ENCODE measurements at regions not wholly inside any gene's neighbourhood (a gene's known extent, or its start where the extent isn't known, plus 50 kb on each side); places are given as distances from the start of the nearest gene placed in this dataset.

- Histone ChIP-seq H3K27ac (no peak overlapping the region), H3K36me3 (no peaks in the 10 kb centered on the region), H3K27me3 (replicated peaks; ENCODE audit: insufficient read depth) (no peaks in the 10 kb centered on the region), H3K9me3 (no peaks in the 10 kb centered on the region), H3K4me1 (ENCODE audit: control insufficient read depth in 1 of 2, low read depth in 2 of 2) (peaks cover under 1% of the 10 kb centered on the region in 2 donors), H3K4me3 (no peak overlapping the region)
- no peak for ATAC-seq (ENCODE audit: insufficient number of reproducible peaks, low FRiP score, low read depth)
- DNase-seq (ENCODE audit: low spot score): no peak
- TF ChIP-seq CTCF (IDR thresholded peaks at IDR 0.05): no peak
These were observed 87.8 kb upstream of the CALM2 start for GRCh38 chr2:47264143-47264542.

- Histone ChIP-seq H3K4me1 (ENCODE audit: control insufficient read depth in 1 of 2, low read depth in 2 of 2) (no peaks in the 10 kb centered on the region), H3K36me3 (no peaks in the 10 kb centered on the region), H3K4me3 (no peak overlapping the region), H3K27me3 (replicated peaks; ENCODE audit: insufficient read depth) (no peaks in the 10 kb centered on the region), H3K27ac (no peak overlapping the region), H3K9me3 (no peaks in the 10 kb centered on the region)
- ATAC-seq (ENCODE audit: insufficient number of reproducible peaks, low FRiP score, low read depth) (no peak), DNase-seq (ENCODE audit: low spot score) (no peak)
- no peak for TF ChIP-seq CTCF (IDR thresholded peaks at IDR 0.05)
These were observed 86.3 kb upstream of the CALM2 start for GRCh38 chr2:47262657-47263056.

- no peak for DNase-seq (ENCODE audit: low spot score)
- TF ChIP-seq CTCF (IDR thresholded peaks at IDR 0.05): no peak
- H3K27me3 ChIP-seq (replicated peaks; ENCODE audit: insufficient read depth): no peaks in the 10 kb centered on the region
- H3K4me1 ChIP-seq (ENCODE audit: control insufficient read depth in 1 of 2, low read depth in 2 of 2): no peaks in the 10 kb centered on the region
- no peaks in the 10 kb centered on the region for H3K36me3 ChIP-seq
- H3K4me3 ChIP-seq: no peak overlapping the region
- H3K27ac ChIP-seq: no peak overlapping the region
- ATAC-seq (ENCODE audit: insufficient number of reproducible peaks, low FRiP score, low read depth): no peak
- no peaks in the 10 kb centered on the region for H3K9me3 ChIP-seq
These were observed 84.7 kb upstream of the CALM2 start for GRCh38 chr2:47260971-47261370.

- H3K4me3 ChIP-seq: no peak overlapping the region
- ATAC-seq (ENCODE audit: insufficient number of reproducible peaks, low FRiP score, low read depth): no peak
These were observed 83.5 kb upstream of the CALM2 start for GRCh38 chr2:47259829-47260228.

GRCh38 chr2:47257946-47258348 lies 81.6 kb upstream of the CALM2 start:
- Histone ChIP-seq H3K4me3 (no peak overlapping the region), H3K9me3 (no peaks in the 10 kb centered on the region), H3K4me1 (ENCODE audit: control insufficient read depth in 1 of 2, low read depth in 2 of 2) (no peaks in the 10 kb centered on the region), H3K36me3 (no peaks in the 10 kb centered on the region), H3K27me3 (replicated peaks; ENCODE audit: insufficient read depth) (no peaks in the 10 kb centered on the region), H3K27ac (no peak overlapping the region)
- DNase-seq (ENCODE audit: low spot score) (no peak), ATAC-seq (ENCODE audit: insufficient number of reproducible peaks, low FRiP score, low read depth) (no peak)
- no peak for TF ChIP-seq CTCF (IDR thresholded peaks at IDR 0.05)

More at GRCh38 chr2:47259829-47260228, 83.5 kb upstream of the CALM2 start:
- DNase-seq (ENCODE audit: low spot score): no peak
- no peaks in the 10 kb centered on the region for H3K4me1 ChIP-seq (ENCODE audit: control insufficient read depth in 1 of 2, low read depth in 2 of 2)
- H3K27me3 ChIP-seq (replicated peaks; ENCODE audit: insufficient read depth): no peaks in the 10 kb centered on the region
- TF ChIP-seq CTCF (IDR thresholded peaks at IDR 0.05): no peak
- no peaks in the 10 kb centered on the region for H3K36me3 ChIP-seq
- no peak overlapping the region for H3K27ac ChIP-seq
- no peaks in the 10 kb centered on the region for H3K9me3 ChIP-seq
